ENCODE measurements at regions not wholly inside any gene's neighbourhood (a gene's known extent, or its start where the extent isn't known, plus 50 kb on each side); places are given as distances from the start of the nearest gene placed in this dataset.

DNA sequence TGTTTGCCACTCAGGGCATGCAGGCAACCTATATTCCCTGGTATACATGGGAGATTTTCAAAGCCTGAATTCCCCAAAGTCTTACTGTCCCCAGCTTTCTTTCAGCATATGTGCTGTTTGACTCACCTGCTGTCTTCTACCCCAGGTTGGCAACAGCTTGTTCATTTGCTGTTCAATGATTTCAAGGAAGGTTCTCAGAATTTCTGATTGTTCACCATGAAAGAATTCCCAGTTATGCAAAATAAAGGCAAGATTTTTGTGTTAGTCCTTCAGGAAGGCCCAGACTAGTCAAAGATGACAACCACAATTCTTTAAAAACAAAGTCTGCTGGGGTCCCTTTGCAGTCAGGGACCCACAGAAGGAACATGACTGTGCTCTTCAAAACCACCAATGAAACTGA lies 1057.8 kb upstream of the CDH2 start:
- no peak for DNase-seq (ENCODE audit: low spot score)

GRCh38 chr18:29226213-29226612 lies 1049.3 kb upstream of the CDH2 start:
- no peak for DNase-seq (ENCODE audit: low spot score)

GRCh38 chr18:29225351-29225750 lies 1048.4 kb upstream of the CDH2 start:
- DNase-seq (ENCODE audit: low spot score): no peak

- no peak for DNase-seq (ENCODE audit: low spot score)
Measured at GRCh38 chr18:29218091-29218490, 1041.2 kb upstream of the CDH2 start.

DNA sequence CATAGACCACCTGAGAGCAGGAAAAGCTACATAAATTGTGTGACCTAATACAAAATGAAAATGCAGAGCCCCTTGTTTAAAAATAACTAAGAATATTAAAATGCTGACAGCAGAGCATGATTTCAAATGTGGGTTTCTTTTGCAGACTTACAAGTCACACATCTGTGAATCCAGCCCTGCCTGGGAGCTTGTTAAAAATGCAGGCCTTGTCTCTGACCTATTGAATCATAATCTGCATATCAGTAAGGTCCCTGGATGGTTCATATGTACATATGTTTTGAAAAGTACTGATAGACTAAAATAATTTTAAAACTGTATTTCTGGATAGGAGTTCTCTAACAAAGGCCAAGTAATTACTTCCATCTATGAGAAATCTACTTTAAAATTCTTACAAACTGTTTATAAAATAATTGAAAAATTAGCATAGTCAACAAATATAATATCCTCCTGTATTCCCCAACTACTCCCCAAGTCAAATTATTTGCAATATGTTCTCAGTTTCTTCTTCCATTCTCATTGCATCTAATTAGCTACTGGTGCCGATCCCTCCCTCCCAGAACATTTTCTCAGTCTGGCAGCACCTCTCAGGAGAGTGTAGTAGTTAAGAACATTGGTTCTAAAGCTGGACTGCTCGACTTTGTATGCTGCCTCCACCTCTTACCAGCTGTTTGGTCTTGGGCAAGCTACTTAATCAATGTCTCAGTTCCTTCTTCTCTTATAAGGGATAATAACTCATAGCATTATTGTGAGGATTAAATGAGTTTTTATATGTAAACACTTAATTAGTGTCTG lies 1040.4 kb upstream of the CDH2 start:
- DNase-seq (ENCODE audit: low spot score): no peak

- no peak for DNase-seq (ENCODE audit: low spot score)
Measured at GRCh38 chr18:29198834-29199233, 1021.9 kb upstream of the CDH2 start.

DNA sequence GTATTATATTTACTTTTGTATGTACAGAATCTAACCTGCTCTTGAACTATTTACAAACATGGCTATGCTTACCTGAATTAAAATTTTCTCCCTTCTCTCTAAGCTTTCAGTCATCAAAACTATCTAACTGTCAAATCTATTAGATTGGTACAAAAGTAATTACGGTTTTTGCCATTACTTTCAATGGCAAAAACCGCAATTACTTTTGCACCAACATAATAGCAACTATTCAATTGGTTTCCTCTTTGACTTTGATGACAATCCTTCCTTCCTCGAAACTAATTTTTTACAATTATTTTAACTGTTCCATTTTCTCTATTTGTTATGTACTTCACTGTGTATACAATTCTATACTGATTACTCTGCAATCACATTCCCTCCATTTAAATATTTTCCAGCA lies 1019.4 kb upstream of the CDH2 start:
- DNase-seq (ENCODE audit: low spot score): no peak

DNA sequence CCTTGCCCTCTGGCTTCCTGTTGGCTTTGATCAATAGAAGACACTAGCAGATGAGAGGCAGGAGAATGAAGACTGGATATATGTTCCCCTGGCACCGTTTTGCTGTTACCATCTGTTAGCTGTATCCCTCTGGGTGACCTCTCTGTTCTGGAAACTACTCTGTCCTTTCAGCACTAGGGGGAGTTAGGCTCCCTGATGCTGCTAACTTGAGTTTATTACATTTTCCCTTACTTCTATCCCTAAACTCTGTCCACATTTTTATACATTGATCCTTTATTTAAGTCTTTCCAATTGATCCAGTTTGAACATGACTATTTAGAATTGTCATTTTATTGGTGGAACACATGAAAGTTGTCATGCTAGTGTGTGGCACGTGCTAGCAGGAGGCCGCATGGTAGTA lies 1014.3 kb upstream of the CDH2 start:
- no peak for DNase-seq (ENCODE audit: low spot score)

DNA sequence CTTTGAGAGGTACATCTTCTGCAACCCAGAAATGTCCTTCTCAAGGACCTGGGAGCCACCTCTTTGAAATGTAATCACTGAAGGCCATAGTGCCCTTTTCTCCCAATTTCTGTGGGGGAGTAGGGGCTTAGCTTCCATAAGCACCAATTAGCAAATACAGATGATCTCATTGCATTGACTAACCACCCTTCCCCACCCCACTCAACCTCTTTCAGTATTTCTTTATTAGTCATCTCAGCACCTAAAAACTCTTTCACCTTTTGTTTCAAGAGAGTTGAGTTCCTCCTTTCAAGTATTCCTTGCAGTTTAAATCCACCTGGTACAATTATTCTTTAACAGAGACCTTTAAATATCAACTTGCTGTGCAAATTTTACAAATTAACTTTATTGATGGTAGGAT lies 1011.8 kb upstream of the CDH2 start:
- DNase-seq (ENCODE audit: low spot score): no peak

DNA sequence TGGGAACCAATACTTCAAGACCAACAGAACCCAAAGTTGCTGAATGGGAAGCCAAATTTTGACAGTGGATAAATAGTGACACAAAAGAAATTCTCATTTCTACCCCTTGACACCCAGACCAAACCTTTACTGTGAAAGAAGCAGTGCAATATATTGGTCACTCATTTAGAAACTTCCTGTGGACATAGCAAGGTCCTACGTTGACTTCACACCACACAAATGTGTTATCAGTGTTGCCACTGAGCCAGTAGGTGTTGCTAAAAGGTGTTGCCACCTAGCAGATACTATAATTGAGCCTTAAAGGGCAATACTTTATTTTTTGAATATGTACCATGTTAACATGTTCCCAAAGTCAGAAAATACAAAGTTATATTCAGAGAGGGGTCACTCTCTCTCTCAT lies 1008.9 kb upstream of the CDH2 start:
- DNase-seq (ENCODE audit: low spot score): no peak

DNA sequence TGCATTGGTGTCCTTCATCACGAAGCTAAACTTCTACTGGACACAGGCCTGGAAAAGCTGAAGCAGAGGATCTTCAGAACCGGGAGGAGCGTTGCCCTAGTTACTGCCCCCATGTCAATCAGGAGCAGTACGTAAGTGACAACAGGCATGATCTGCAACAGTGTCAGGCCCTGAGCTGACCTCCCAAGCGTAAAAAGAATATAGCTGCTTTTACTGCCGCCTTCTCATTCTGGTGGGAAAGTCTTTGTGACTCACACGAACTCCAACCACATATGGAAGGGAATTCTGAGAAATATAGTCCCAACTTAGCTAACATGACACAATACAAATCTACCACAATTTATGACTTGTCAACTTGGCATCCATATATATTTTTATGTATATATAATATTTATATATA lies 1007.7 kb upstream of the CDH2 start:
- DNase-seq (ENCODE audit: low spot score): no peak

DNA sequence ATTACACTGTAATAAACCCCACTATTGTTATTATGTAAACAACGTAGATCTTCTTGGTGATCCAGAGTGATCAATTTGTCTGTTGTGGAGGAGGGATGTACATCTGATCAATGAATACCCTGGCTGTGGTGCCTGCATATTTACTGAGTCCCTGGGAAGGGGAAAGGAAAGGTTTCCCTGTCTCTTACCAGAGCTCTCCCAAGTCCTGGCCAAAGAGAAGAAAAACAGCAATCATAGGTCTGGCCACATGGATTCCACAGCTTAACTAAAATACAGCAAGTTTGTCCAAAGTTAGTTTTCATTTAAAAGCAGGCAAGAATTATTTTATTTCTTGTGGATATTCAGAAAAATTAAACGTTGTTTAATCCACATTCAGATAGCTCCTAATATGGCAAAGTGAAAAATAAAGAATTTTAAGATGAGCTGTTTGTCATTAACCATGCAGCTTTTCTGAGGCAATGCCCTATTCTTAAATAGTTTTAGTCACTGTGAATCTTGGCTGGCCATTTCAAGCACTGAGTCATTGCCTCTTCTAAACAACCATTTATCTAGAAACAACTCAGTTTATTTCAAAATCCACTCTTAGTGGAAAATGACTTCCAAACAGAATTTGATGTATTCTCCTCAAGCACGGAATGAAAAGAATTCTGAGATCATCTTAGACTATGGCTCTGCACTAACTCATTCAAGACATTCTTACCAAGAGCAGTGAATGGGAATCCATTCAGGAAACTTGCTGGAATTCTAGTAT lies 1004.4 kb upstream of the CDH2 start:
- DNase-seq (ENCODE audit: low spot score): peak; percentile 44

DNA sequence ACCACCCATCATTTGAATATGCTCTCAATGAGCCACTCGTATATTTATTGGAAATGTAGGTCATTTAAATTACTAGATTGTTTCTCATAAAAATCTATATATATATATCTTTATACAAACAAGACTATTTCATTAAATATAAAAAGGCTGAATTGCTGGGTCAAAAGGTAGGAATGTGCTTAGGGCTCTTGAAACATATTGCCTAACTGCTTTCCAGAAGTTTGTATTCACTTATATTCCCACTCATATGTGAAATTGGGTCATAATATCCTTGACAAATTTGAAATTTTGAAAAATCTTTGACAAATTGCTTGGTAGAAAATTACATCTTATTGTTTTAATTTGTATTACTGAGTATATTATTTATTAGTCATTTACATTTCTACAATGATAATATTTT lies 999.8 kb upstream of the CDH2 start:
- DNase-seq (ENCODE audit: low spot score): no peak

- DNase-seq (ENCODE audit: low spot score): no peak
Measured at GRCh38 chr18:29174891-29175290, 998.0 kb upstream of the CDH2 start.

DNA sequence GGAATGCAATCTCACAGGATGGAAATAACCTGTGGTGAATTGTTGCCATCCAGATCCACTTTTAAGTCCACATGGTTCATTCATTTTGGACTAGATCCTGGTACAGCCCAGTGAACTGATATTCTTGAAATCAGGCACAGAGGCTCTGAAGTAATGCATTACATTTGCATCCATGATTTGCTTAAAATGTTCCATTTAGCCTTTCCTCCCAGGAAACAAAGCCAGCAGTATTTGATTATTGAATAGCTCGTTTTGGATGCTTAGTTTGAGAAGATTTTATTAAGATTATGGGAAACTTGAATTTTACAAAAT lies 995.8 kb upstream of the CDH2 start:
- no peak for DNase-seq (ENCODE audit: low spot score)

- DNase-seq (ENCODE audit: low spot score): no peak
Measured at GRCh38 chr18:29171892-29172755, 995.2 kb upstream of the CDH2 start.

GRCh38 chr18:29169599-29169998 lies 992.7 kb upstream of the CDH2 start:
- DNase-seq (ENCODE audit: low spot score): no peak

DNA sequence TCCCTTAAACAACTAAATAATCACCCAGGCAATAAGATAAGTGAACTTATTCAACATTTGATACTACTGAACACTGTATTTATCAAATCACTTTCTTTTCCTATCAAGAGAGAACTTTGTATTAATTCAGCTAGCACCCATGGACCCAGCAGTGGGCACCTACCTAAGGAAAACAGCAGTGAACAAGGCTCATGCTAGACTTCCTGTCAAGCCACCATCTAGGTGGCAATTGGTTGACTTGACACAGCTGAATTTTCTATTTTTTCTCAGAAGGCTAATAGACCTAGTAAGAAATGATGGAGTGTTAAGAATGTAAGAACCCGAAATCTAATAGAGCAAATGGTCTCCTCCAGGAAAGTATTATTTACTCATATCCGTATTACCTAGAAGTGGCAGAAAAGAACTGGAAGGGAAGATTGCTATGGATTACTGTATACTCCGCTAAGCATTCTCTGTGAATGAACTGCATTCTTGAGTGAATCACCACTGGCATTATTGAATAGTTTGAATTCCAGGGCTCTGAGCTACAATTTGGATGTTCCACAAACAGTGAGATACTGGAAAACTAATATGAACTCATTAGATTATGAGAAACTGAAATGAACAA lies 988.2 kb upstream of the CDH2 start:
- DNase-seq (ENCODE audit: low spot score): peak; percentile 90

GRCh38 chr18:29164020-29164706 lies 987.2 kb upstream of the CDH2 start:
- peak; percentile 93 for DNase-seq (ENCODE audit: low spot score)

DNA sequence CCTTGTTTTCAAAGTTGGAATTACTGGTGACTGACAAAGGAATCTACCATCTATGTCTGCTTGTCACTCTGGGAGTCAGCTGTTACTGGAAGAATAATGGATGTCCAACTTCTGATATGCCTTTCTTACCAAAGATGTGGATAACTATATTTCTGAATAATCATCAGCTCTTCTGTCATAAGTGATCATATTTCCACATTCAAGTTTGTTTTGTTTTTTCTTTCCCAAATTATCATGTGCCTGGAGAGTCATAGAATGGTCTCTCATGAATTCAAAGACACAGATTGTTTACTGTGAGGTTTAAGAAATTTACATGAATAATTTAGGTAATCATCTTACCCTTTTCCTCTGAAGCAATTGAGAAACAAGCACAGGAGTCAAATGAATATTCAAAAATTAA lies 986.7 kb upstream of the CDH2 start:
- DNase-seq (ENCODE audit: low spot score): no peak

GRCh38 chr18:29161429-29161828 lies 984.5 kb upstream of the CDH2 start:
- DNase-seq (ENCODE audit: low spot score): no peak

- DNase-seq (ENCODE audit: low spot score): no peak
Measured at GRCh38 chr18:29160170-29160569, 983.2 kb upstream of the CDH2 start.
